Right hindlimb (tissue), 1 donor: ENCODE measurements at regions not wholly inside any gene's neighbourhood (a gene's known extent, or its start where the extent isn't known, plus 50 kb on each side); places are given as distances from the start of the nearest gene placed in this dataset.
"Not testable (repeated sequence)": the region's sequence is repeated elsewhere in the genome, so short reads cannot be mapped to it uniquely, and the experiment has no call there.

Experiments
- DNase-seq: peaks from one replicate; pipeline ENCODE4 v3.0.0-alpha.2; 2018

DNA sequence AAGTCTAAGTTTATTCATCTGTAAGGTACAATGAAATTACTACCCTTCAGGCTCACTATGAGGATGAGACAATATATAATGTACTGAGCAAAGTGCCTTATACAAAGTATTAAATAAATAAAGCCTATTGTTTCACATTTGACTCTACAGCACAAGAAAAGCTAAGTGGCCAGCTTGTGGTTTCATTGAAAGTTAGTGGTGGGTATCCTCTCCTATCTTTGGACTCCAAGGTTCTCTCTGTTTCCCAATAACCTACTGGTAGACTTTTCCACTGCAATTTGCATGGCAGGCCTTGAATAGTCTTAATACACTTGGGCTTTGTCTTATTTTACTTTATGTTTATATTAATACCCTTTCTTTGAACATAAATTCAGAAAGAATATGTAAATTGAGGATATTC lies 262.7 kb downstream of the DEPDC1B start:
- no peak for DNase-seq

GRCh38 chr5:60436518-60436917 lies 263.4 kb downstream of the DEPDC1B start:
- no peak for DNase-seq

- no peak for DNase-seq
Measured at GRCh38 chr5:60435808-60436207, 264.2 kb downstream of the DEPDC1B start.

- DNase-seq = not testable (repeated sequence)
Measured at GRCh38 chr5:60426189-60426588, 273.8 kb downstream of the DEPDC1B start.

GRCh38 chr5:60420773-60421172 lies 279.2 kb downstream of the DEPDC1B start:
- DNase-seq = not testable (repeated sequence)

DNA sequence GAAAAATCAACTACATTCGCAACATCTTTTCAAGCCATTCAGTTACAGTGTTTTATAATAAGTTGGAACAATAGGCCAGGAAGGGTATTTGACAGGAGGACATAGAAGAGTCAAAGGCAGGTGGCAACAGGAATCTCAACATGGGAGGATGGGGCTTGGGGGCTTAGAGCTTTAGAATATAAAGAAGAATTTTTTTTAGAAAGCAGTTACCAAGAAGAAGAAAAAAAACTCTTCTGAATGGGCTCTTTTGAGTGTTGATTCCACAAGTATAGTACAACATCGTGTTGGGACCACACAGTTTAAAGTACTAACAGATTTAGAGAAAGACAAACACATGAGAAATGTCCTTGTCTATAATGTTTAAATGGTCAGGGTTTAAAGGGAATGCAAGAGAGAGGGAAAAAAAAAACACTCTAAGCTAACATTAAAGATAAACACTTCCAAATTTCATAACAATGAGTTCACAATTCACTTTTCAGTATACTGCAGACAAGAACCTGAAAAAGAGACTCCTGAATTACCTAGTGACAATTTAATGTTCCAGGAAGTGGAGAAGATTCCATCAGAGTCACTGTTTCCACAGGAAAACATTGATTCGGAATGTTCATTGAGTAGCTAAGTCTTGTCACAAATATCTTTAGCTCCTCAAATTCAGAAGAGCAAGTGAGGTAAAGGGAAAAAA lies 282.3 kb downstream of the DEPDC1B start:
- DNase-seq = no peak

- DNase-seq = no peak
Measured at GRCh38 chr5:60415443-60415842, 284.5 kb downstream of the DEPDC1B start.

- no peak for DNase-seq
Measured at GRCh38 chr5:60410427-60410826, 289.5 kb downstream of the DEPDC1B start.

- DNase-seq = no peak
Measured at GRCh38 chr5:60404171-60404570, 295.8 kb downstream of the DEPDC1B start.

GRCh38 chr5:60403343-60404006 lies 296.5 kb downstream of the DEPDC1B start:
- DNase-seq = no peak

GRCh38 chr5:60402161-60402785 lies 297.7 kb downstream of the DEPDC1B start:
- no peak for DNase-seq

GRCh38 chr5:60401526-60401925 lies 298.4 kb downstream of the DEPDC1B start:
- no peak for DNase-seq

DNA sequence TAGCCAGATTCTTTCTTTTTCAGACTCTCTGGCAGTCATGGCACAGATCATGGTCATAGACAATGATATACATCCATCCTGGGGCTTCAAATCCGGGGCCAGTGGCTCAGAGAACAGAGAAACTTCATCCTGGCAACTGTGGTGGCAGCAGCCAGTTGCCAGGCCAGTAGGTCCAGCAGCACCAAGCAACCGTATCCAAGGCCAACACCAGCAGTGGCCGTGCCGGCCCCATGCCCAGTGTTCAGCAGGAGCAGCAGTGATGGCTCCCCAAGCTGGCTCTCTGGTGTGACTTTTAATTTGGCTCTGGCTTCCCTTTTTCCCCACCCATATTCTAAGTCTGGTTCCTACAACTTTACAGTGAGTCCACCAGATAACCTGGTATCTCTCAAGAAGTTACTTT lies 300.5 kb downstream of the DEPDC1B start:
- no peak for DNase-seq

DNA sequence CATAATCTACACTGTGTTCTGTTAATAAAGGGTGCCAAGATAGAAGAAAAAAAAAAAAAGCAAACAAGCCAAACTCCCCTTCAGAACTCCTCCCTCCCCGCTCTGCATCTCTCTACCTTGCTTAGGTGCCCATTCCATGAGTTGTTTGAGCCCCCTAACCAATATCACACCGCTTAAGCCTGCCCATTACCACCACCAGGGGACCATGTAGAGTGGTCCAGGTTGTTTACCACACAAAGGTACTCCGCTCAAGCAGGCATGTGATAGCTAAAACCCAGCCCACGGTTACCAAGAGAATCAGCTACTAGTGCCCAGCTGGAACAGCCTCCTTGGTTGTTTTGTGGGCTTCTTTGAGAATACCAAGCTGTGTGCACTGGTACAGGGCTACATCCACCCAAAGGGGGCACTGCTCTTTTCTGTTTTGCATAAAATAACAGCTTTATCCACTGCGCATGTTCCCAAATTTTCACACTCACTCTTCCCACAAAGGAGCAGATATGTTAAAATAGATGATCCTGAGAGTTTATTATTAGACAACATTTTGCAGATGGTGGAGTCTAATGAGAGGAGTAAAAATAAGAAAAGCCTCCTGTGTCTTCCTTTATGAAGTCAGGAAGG lies 304.1 kb downstream of the DEPDC1B start:
- no peak for DNase-seq

DNA sequence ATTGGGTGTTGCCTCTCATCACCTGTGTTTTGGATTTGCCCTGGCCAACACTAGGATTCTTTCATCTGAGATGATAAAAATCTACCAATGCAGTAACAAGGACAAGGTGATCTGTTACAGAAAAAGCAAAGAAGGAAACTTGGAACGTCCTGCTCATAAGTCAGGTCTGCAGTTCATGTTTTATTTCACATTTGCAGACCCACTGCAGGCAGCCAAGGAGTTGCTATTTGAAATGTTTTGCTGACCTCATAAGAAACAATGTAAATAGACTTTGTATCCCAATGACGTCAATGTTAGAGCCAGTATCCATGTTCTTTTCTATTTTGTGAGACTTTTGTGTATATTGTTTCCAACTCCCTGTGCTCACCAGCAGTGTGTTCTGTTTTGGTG lies 312.9 kb downstream of the DEPDC1B start:
- DNase-seq = no peak

DNA sequence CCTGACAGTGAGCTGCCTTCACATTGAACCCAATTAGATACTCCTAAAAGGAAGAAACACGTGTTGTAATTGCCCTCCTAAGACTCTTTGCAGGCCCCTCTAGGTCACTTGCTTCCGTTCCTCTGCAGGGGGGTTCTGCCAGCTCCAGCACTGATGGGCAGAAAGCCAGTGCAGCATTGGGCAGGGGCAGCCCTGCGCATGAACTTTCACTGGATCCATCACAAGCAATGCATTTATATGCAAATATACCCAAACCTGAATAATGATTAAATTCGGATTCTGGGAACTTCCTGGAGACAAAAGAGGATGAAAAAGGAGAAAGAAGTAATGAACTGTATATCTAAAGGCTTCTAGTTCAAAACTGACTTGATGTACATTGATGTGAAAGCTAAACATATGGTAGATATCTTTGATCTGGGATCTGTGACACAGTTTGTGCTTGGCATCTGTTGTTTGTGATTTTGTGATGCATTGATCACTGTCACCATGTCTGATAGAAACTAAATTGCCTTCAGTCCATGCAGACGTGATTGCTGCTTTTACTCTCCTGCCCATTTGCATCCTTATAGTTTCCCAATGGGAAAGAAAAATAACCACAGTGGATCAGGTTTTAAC lies 313.4 kb downstream of the DEPDC1B start:
- DNase-seq = no peak

DNA sequence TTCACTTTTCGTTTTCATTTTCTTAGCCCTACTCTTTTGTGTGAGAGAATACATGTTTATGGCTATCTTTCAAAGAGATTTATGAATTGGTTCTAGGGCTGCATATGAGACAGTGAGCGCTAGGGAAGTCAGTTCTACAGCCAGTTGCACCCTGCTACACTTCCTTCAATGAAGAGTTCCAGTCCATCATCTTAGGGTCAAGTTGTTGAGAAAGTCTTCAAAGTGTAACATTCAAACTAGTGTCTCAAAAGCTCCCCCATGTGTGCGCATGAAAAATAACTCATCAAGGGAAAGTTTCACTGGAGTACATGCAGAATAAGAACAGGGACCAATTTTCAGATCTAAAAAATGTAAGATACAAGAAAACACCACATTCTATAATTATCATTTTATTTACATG lies 317.2 kb downstream of the DEPDC1B start:
- no peak for DNase-seq

DNA sequence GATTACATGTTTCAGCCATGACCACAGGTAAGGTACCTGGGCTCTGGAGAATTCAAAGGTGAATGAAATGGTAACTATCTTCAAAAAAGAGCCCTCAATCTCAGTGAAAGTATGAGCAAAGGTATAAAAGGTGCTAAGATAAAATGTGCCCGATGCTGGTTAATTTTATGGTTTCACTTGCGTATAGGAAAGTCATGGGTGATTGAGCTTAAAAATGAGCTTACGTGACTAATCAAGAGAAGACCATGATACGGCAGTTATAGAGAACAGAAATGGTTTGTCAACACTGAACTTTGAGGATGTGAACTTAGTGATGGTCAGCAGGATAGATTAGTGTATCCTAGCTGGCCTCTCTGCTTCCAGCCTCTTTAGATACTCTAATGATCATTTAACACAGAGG lies 320.1 kb downstream of the DEPDC1B start:
- no peak for DNase-seq

DNA sequence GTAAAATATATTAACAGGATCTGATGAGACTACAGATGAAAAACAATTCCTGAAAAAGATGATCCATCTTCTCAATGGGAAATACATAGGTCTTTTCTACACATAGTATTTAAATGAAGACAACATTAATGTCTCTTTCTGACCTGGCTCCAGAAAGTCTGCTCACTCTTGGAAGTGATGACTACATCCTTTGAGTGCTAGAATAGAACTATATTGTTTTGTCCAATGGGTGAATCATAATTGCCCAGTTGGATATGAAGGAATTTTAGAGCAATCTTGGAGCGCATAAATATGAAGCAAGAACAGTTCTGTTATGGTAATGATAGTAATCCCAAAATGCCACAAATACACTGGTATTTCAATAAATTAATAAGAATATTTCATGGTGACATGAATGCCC lies 322.1 kb downstream of the DEPDC1B start:
- DNase-seq = no peak

- no peak for DNase-seq
Measured at GRCh38 chr5:60376860-60377259, 323.1 kb downstream of the DEPDC1B start.

- no peak for DNase-seq
Measured at GRCh38 chr5:60374409-60374808, 325.6 kb downstream of the DEPDC1B start.

- no peak for DNase-seq
Measured at GRCh38 chr5:60372786-60373185, 327.2 kb downstream of the DEPDC1B start.

DNA sequence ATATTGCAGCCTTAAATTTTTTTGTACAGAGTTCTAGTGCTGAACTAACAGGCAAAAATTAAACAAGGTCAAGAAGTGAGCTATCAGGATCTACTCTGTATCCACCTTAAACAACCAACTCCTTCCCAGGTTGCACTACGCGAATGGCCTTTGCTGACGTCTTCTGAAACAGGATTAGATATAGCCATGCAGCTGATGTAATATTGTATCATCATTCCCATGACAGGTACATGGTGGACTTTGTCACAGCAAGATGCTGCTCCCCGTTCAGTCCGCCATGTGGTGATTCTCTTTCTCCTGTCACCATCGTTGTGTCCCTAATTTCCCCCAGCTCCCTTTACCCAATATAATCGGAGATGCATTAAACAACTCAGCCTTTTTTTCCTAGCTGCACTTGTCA lies 328.9 kb downstream of the DEPDC1B start:
- no peak for DNase-seq
